ENCODE measurements at regions not wholly inside any gene's neighbourhood (a gene's known extent, or its start where the extent isn't known, plus 50 kb on each side); places are given as distances from the start of the nearest gene placed in this dataset.
A peak's percentile ranks its signal among the peaks of the same experiment; 100 is the strongest.

GRCh38 chr9:13970018-13970417 is 343.9 kb downstream of the NFIB start:
- Mint-ChIP-seq H3K4me1 (no peaks in the 10 kb centered on the region), H3K4me3 (no peak overlapping the region), H3K36me3 (no peaks in the 10 kb centered on the region), H3K27ac (no peak overlapping the region), H3K27me3 (no peaks in the 10 kb centered on the region), H3K9me3 (no peaks in the 10 kb centered on the region)
- no peak for ATAC-seq

DNA sequence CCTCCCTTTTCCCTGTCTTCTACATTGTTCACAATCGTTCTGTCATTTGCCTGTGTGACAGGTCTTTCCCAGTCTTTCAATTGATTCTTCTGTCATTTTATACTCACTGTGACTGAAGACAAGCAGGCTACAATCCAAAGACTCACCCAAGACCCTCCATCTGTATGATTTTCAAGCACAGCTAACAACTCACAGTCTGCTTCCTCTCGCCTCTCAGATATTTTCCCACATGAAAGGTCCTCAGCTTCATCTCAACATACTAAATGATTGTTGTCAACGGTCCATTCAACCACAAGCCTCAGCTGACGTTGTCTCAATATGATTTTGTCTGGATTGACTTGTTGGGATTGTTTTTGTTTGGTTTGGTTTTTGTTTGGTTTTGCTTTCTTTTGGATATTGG is 346.5 kb downstream of the NFIB start:
- Mint-ChIP-seq H3K27me3 (no peaks in the 10 kb centered on the region), H3K27ac (no peak overlapping the region), H3K9me3 (no peaks in the 10 kb centered on the region), H3K4me1 (no peaks in the 10 kb centered on the region), H3K36me3 (no peaks in the 10 kb centered on the region), H3K4me3 (no peak overlapping the region)
- no peak for ATAC-seq

DNA sequence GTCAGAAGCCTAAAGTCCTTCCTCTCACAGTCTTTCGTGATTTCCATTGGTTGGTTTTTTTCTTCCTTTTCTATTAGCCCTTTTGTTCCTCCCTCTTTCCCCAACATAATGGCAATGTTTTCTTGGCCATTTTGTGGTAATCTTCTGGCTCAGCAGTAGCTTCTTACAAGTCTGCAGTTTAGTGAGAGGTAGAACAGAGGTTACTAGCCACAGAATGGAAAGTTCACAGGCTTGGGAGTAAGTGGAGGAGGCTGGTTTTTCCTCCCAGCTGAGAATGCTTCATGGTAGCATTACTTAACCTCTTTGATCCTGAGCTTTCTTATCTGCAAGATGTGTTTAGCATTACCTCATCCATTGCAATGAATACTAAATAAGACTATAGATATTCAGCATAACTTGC is 346.9 kb downstream of the NFIB start:
- no peaks in the 10 kb centered on the region for H3K9me3 Mint-ChIP-seq
- no peaks in the 10 kb centered on the region for H3K36me3 Mint-ChIP-seq
- H3K27me3 Mint-ChIP-seq: no peaks in the 10 kb centered on the region
- H3K27ac Mint-ChIP-seq: no peak overlapping the region
- H3K4me1 Mint-ChIP-seq: no peaks in the 10 kb centered on the region
- no peak overlapping the region for H3K4me3 Mint-ChIP-seq
- ATAC-seq: no peak

DNA sequence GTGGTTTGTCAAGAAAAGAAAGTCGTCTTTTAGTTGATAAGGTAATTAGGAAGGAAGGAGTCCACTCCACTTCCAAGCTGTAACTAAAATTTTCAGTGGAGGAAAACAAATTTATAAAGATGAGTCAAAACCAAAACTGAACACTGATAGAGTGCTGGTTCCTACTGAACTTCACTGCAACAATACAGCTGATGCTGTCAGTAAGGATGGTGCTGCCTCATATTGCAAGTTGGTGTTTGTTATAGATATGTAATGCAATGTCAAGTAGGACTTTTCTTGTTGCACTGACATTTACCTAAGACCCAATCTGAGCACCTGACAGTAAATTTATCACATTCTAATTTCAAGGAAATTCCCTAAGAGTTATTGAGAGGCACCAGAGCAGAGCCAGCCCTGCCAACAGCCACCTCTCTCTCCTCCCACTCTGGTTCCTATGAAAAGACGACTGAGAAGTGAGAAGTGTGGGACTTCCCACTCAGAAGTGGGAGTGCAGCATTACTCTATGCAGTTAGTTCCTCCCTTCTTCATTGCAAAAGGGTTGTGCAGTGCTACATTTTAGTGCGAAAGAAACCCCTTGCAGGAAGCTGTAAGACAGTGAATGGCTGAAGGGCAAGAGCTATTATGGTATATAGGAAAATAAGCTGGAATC is 350.8 kb downstream of the NFIB start:
- Mint-ChIP-seq H3K4me3 (no peak overlapping the region), H3K27me3 (no peaks in the 10 kb centered on the region), H3K4me1 (no peaks in the 10 kb centered on the region), H3K9me3 (no peaks in the 10 kb centered on the region), H3K36me3 (no peaks in the 10 kb centered on the region), H3K27ac (no peak overlapping the region)
- peak; percentile 65 for ATAC-seq

DNA sequence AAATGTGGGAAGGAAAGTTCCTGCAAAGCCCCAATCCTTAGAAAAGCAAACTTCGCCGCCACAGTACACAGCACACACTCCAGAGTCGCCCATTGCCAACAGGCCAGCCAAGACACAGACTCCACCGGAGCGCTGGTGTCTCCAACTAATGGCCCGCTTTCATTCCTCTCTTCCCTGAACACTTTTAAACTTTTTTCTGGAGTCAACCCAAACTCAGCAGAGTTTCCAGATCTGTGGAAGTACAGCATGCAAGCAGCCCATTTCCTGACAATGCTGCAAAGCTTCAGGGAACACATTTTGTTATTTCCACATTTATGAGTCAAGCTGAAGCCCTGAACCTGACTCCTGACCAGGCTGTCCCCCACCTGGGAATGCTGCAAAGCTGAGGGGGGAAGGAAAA is 351.9 kb downstream of the NFIB start:
- H3K9me3 Mint-ChIP-seq: no peaks in the 10 kb centered on the region
- H3K4me1 Mint-ChIP-seq: no peaks in the 10 kb centered on the region
- H3K27ac Mint-ChIP-seq: no peak overlapping the region
- no peaks in the 10 kb centered on the region for H3K36me3 Mint-ChIP-seq
- no peaks in the 10 kb centered on the region for H3K27me3 Mint-ChIP-seq
- no peak for ATAC-seq
- H3K4me3 Mint-ChIP-seq: no peak overlapping the region

- H3K27me3 Mint-ChIP-seq: no peaks in the 10 kb centered on the region
- no peak overlapping the region for H3K4me3 Mint-ChIP-seq
- H3K36me3 Mint-ChIP-seq: no peaks in the 10 kb centered on the region
- no peaks in the 10 kb centered on the region for H3K9me3 Mint-ChIP-seq
- no peaks in the 10 kb centered on the region for H3K4me1 Mint-ChIP-seq
- no peak for ATAC-seq
- no peak overlapping the region for H3K27ac Mint-ChIP-seq
Observed at GRCh38 chr9:13960011-13960765, 353.8 kb downstream of the NFIB start.

- no peak for ATAC-seq
- Mint-ChIP-seq H3K27ac (no peak overlapping the region), H3K27me3 (no peaks in the 10 kb centered on the region), H3K4me3 (no peak overlapping the region), H3K9me3 (no peaks in the 10 kb centered on the region), H3K36me3 (no peaks in the 10 kb centered on the region), H3K4me1 (no peaks in the 10 kb centered on the region)
Observed at GRCh38 chr9:13958672-13959071, 355.3 kb downstream of the NFIB start.

DNA sequence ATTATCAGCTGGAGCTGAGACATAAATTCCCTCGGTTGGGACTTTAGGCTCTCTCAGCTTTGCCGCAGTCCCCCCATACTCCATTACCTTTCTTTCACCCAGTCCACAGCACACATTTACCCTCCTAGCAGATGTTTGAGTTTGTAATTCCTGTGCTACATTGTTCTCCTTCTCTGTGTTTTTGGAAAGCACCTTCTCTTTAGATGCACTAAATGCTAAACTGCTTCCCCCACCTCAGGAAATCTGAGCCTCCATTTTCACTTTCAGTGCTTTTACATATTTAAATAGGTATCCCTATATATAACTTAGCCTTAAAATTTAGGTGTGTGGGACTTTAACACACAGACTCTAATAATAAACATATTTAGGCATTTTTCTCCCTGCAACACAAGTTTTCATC is 356.9 kb downstream of the NFIB start:
- Mint-ChIP-seq H3K36me3 (no peaks in the 10 kb centered on the region), H3K27me3 (no peaks in the 10 kb centered on the region), H3K4me1 (no peaks in the 10 kb centered on the region), H3K4me3 (no peak overlapping the region), H3K9me3 (no peaks in the 10 kb centered on the region), H3K27ac (no peak overlapping the region)
- ATAC-seq: no peak

DNA sequence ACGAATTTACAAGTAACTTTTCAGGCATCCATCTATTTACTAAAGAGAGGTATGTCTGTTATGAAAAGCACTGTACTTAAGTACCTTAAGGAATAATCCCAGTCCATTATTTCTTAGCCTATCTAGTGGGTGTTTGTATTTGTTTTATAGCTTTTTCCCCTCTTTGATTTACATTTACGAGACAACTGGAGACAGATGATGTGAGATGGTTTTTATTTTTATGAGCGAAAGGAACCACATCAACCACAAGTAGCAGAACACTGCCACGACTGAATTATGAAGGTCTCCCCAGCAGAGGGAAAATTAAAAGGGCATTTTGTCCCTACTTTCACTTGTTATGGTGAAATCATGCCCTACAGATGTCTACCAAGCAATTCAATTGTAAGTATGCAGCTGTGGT is 357.8 kb downstream of the NFIB start:
- H3K27ac Mint-ChIP-seq: no peak overlapping the region
- no peaks in the 10 kb centered on the region for H3K27me3 Mint-ChIP-seq
- no peak for ATAC-seq
- H3K9me3 Mint-ChIP-seq: no peaks in the 10 kb centered on the region
- no peaks in the 10 kb centered on the region for H3K36me3 Mint-ChIP-seq
- H3K4me1 Mint-ChIP-seq: no peaks in the 10 kb centered on the region
- H3K4me3 Mint-ChIP-seq: no peak overlapping the region

DNA sequence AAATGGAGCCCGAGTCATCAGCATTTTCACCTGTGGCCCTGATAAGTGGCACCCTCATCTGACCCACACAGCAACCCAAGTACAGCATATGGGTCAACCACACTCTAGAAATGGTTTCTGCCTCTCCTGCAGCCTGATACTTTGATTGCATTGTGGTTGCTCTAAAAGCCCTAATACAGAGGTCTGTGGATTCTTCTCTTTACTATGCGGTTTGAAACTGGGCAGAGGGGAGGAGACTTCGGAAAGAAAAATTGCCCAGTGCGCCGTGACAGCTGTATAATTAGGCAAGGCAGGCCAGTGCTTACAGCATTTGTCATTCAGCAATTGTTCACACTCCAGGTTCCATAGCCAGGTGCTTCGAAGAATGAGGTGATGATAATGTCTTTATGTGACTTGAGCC is 361.0 kb downstream of the NFIB start:
- Mint-ChIP-seq H3K4me3 (no peak overlapping the region), H3K27me3 (no peaks in the 10 kb centered on the region), H3K27ac (no peak overlapping the region), H3K36me3 (no peaks in the 10 kb centered on the region), H3K9me3 (peaks cover 3% of the 10 kb centered on the region), H3K4me1 (no peaks in the 10 kb centered on the region)
- ATAC-seq: no peak

DNA sequence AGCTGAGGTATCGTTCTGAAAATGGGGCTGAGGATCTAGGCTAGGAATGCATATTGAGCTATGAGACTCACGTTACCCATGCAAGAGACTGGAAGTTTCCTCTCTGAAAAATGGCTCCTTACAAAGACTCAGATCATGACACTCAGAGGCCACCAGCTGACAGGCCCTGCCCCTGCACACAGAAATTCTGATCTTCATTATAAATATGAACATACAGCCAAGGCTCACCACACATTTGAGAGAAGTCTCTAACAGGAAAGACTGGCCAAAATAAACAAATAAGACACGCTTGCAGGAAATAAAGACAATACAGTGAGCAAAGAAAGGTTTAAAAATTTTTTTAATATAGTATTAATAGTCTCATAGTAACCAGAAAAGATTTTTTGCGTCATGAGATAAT is 365.9 kb downstream of the NFIB start:
- Mint-ChIP-seq H3K27me3 (no peaks in the 10 kb centered on the region), H3K4me1 (no peaks in the 10 kb centered on the region), H3K36me3 (no peaks in the 10 kb centered on the region), H3K4me3 (no peak overlapping the region), H3K9me3 (peaks cover 3% of the 10 kb centered on the region), H3K27ac (no peak overlapping the region)
- ATAC-seq: no peak

- no peak overlapping the region for H3K27ac Mint-ChIP-seq
- H3K4me1 Mint-ChIP-seq: no peaks in the 10 kb centered on the region
- H3K4me3 Mint-ChIP-seq: no peak overlapping the region
- no peaks in the 10 kb centered on the region for H3K27me3 Mint-ChIP-seq
- H3K9me3 Mint-ChIP-seq: peaks cover 3% of the 10 kb centered on the region
- no peak for ATAC-seq
- no peaks in the 10 kb centered on the region for H3K36me3 Mint-ChIP-seq
Observed at GRCh38 chr9:13943176-13943575, 370.8 kb downstream of the NFIB start.

GRCh38 chr9:13942695-13943094 is 371.2 kb downstream of the NFIB start:
- H3K9me3 Mint-ChIP-seq: peaks cover 3% of the 10 kb centered on the region
- H3K36me3 Mint-ChIP-seq: no peaks in the 10 kb centered on the region
- no peaks in the 10 kb centered on the region for H3K4me1 Mint-ChIP-seq
- H3K27ac Mint-ChIP-seq: no peak overlapping the region
- H3K27me3 Mint-ChIP-seq: no peaks in the 10 kb centered on the region
- H3K4me3 Mint-ChIP-seq: no peak overlapping the region
- no peak for ATAC-seq

GRCh38 chr9:13942201-13942600 is 371.7 kb downstream of the NFIB start:
- Mint-ChIP-seq H3K9me3 (peaks cover 3% of the 10 kb centered on the region), H3K27me3 (no peaks in the 10 kb centered on the region), H3K4me3 (no peak overlapping the region), H3K4me1 (no peaks in the 10 kb centered on the region), H3K36me3 (no peaks in the 10 kb centered on the region), H3K27ac (no peak overlapping the region)
- no peak for ATAC-seq

- Mint-ChIP-seq H3K4me1 (no peaks in the 10 kb centered on the region), H3K9me3 (peaks cover 3% of the 10 kb centered on the region), H3K4me3 (no peak overlapping the region), H3K27me3 (no peaks in the 10 kb centered on the region), H3K36me3 (no peaks in the 10 kb centered on the region), H3K27ac (no peak overlapping the region)
- ATAC-seq: no peak
Observed at GRCh38 chr9:13941714-13942113, 372.2 kb downstream of the NFIB start.

- H3K9me3 Mint-ChIP-seq: peaks cover 3% of the 10 kb centered on the region
- H3K36me3 Mint-ChIP-seq: no peaks in the 10 kb centered on the region
- no peak overlapping the region for H3K4me3 Mint-ChIP-seq
- H3K27me3 Mint-ChIP-seq: no peaks in the 10 kb centered on the region
- no peaks in the 10 kb centered on the region for H3K4me1 Mint-ChIP-seq
- no peak overlapping the region for H3K27ac Mint-ChIP-seq
- no peak for ATAC-seq
Observed at GRCh38 chr9:13939701-13940490, 374.0 kb downstream of the NFIB start.
